ENCODE measurements at regions not wholly inside any gene's neighbourhood (a gene's known extent, or its start where the extent isn't known, plus 50 kb on each side); places are given as distances from the start of the nearest gene placed in this dataset.
"Not testable (repeated sequence)": the region's sequence is repeated elsewhere in the genome, so short reads cannot be mapped to it uniquely, and the experiment has no call there.

GRCh38 chrX:76774912-76775311, 347.4 kb downstream of the MAGEE1 start:
- not testable (repeated sequence) for DNase-seq

GRCh38 chrX:76796311-76796710, 368.8 kb downstream of the MAGEE1 start:
- no peak for DNase-seq

- DNase-seq = no peak
Measured at GRCh38 chrX:76802708-76803107, 375.2 kb downstream of the MAGEE1 start.

GRCh38 chrX:76815754-76816153, 388.2 kb downstream of the MAGEE1 start:
- no peak for DNase-seq

GRCh38 chrX:76817279-76817678, 389.8 kb downstream of the MAGEE1 start:
- not testable (repeated sequence) for DNase-seq

GRCh38 chrX:76821276-76821675, 393.8 kb downstream of the MAGEE1 start:
- DNase-seq = no peak

GRCh38 chrX:76827672-76828071, 400.2 kb downstream of the MAGEE1 start:
- no peak for DNase-seq

- DNase-seq = not testable (repeated sequence)
Measured at GRCh38 chrX:76840902-76841301, 413.4 kb downstream of the MAGEE1 start.

- no peak for DNase-seq
Measured at GRCh38 chrX:76850851-76851250, 423.3 kb downstream of the MAGEE1 start.

GRCh38 chrX:76862509-76862908, 435.0 kb downstream of the MAGEE1 start:
- no peak for DNase-seq

GRCh38 chrX:76893930-76894329, 466.4 kb downstream of the MAGEE1 start:
- DNase-seq = no peak

- DNase-seq = no peak
Measured at GRCh38 chrX:76915836-76916235, 488.3 kb downstream of the MAGEE1 start.

GRCh38 chrX:76918033-76918432, 490.5 kb downstream of the MAGEE1 start:
- no peak for DNase-seq

- DNase-seq = no peak
Measured at GRCh38 chrX:76919761-76920160, 492.3 kb downstream of the MAGEE1 start.

- DNase-seq = no peak
Measured at GRCh38 chrX:76920607-76921006, 493.1 kb downstream of the MAGEE1 start.

GRCh38 chrX:76921176-76921575, 493.7 kb downstream of the MAGEE1 start:
- DNase-seq = no peak

GRCh38 chrX:76922100-76922499, 494.6 kb downstream of the MAGEE1 start:
- no peak for DNase-seq

- not testable (repeated sequence) for DNase-seq
Measured at GRCh38 chrX:76924616-76925015, 497.1 kb downstream of the MAGEE1 start.

- DNase-seq = no peak
Measured at GRCh38 chrX:76931518-76931917, 504.0 kb downstream of the MAGEE1 start.

- DNase-seq = no peak
Measured at GRCh38 chrX:76957485-76957884, 489.7 kb upstream of the FGF16 start.

GRCh38 chrX:76971393-76972376, 475.5 kb upstream of the FGF16 start:
- DNase-seq = no peak

GRCh38 chrX:76977452-76977851, 469.7 kb upstream of the FGF16 start:
- no peak for DNase-seq

- DNase-seq = no peak
Measured at GRCh38 chrX:76987381-76987780, 459.8 kb upstream of the FGF16 start.

- DNase-seq = no peak
Measured at GRCh38 chrX:76996641-76997040, 450.5 kb upstream of the FGF16 start.

GRCh38 chrX:77003530-77003929, 443.7 kb upstream of the FGF16 start:
- DNase-seq = no peak
